Tibial artery (tissue), 4 donors: ENCODE measurements at regions not wholly inside any gene's neighbourhood (a gene's known extent, or its start where the extent isn't known, plus 50 kb on each side); places are given as distances from the start of the nearest gene placed in this dataset.

Experiments
- DNase-seq, 2 donors: peaks; one replicate each; pipeline ENCODE4 v3.0.0-alpha.2; 2019
- H3K27ac ChIP-seq, 2 donors: fragments of 200-600 bp; sonication (generic) in 1 of 2; 1 replicate in 1 of 2; 2 replicates in 1 of 2; pipeline ENCODE4 v1.5.1; 2018 to 2019; ENCODE audit warnings: mild to moderate bottlenecking in 1 of 2
- H3K27me3 ChIP-seq, 2 donors: fragments of 200-600 bp; sonication (generic) in 1 of 2; one replicate each; pipeline versions ENCODE4 v1.5.1 to v1.6.0; 2016 to 2019
- H3K36me3 ChIP-seq, 3 donors: fragments of 200-600 bp; sonication (generic) in 2 of 3; one replicate each; pipeline ENCODE4 v1.5.1; 2016 to 2019; ENCODE audit warnings: mild to moderate bottlenecking in 2 of 3
- H3K4me1 ChIP-seq, 4 donors: fragments of 200-600 bp; sonication (generic) in 2 of 4; 1 replicate in 3 of 4; 2 replicates in 1 of 4; pipeline ENCODE4 v1.5.1; 2016 to 2019
- H3K4me3 ChIP-seq, 2 donors: fragments of 200-600 bp; sonication (generic) in 1 of 2; 1 replicate in 1 of 2; 2 replicates in 1 of 2; pipeline ENCODE4 v1.5.1; 2018 to 2019; ENCODE audit warnings: mild to moderate bottlenecking in 2 of 2
- H3K9me3 ChIP-seq, 3 donors: fragments of 200-600 bp; sonication (generic) in 1 of 3; one replicate each; pipeline ENCODE4 v1.5.1; 2016 to 2019
- intact Hi-C: fragments of 100-400 bp; cut with DNase I; formaldehyde crosslinking; loops from one replicate; pipeline ENCODE4 v1.15.0; 2023; ENCODE audit warnings: low total_unique reads
- TF ChIP-seq, protein P1 (sequence below), 2 experiments: fragments of 200-600 bp in 1 of 2; fragments of 450-650 bp in 1 of 2; IDR thresholded peaks; one replicate each; pipeline ENCODE4 v1.5.1; 2017 to 2019; ENCODE audit warnings: antibody characterized with exemption in 2 of 2, mild to moderate bottlenecking in 1 of 2, moderate library complexity in 1 of 2

- Histone ChIP-seq H3K36me3 (no peaks in the 10 kb centered on the region), H3K4me3 (no peak overlapping the region), H3K27me3 (no peaks in the 10 kb centered on the region), H3K27ac (no peak overlapping the region), H3K4me1 (no peaks in the 10 kb centered on the region), H3K9me3 (peaks cover 0 to 5% (median 0%) of the 10 kb centered on the region in 3 donors)
- intact Hi-C loops, result no loop called here
- TF ChIP-seq, protein P1, sequence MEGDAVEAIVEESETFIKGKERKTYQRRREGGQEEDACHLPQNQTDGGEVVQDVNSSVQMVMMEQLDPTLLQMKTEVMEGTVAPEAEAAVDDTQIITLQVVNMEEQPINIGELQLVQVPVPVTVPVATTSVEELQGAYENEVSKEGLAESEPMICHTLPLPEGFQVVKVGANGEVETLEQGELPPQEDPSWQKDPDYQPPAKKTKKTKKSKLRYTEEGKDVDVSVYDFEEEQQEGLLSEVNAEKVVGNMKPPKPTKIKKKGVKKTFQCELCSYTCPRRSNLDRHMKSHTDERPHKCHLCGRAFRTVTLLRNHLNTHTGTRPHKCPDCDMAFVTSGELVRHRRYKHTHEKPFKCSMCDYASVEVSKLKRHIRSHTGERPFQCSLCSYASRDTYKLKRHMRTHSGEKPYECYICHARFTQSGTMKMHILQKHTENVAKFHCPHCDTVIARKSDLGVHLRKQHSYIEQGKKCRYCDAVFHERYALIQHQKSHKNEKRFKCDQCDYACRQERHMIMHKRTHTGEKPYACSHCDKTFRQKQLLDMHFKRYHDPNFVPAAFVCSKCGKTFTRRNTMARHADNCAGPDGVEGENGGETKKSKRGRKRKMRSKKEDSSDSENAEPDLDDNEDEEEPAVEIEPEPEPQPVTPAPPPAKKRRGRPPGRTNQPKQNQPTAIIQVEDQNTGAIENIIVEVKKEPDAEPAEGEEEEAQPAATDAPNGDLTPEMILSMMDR (IDR thresholded peaks at IDR 0.05), result no peak
- DNase-seq, result no peak
Measured at GRCh38 chr17:34784526-34784925, 176.7 kb downstream of the CCT6B start.

GRCh38 chr17:34782271-34782670 is 179.0 kb downstream of the CCT6B start:
- intact Hi-C loops, result no loop called here
- no peak for DNase-seq
- peaks cover 0 to 5% (median 0%) of the 10 kb centered on the region in 3 donors for H3K9me3 ChIP-seq
- no peaks in the 10 kb centered on the region for H3K36me3 ChIP-seq
- no peaks in the 10 kb centered on the region for H3K4me1 ChIP-seq
- no peaks in the 10 kb centered on the region for H3K27me3 ChIP-seq
- no peak overlapping the region for H3K27ac ChIP-seq
- TF ChIP-seq, protein P1 (IDR thresholded peaks at IDR 0.05), result no peak
- H3K4me3 ChIP-seq, result no peak overlapping the region

DNA sequence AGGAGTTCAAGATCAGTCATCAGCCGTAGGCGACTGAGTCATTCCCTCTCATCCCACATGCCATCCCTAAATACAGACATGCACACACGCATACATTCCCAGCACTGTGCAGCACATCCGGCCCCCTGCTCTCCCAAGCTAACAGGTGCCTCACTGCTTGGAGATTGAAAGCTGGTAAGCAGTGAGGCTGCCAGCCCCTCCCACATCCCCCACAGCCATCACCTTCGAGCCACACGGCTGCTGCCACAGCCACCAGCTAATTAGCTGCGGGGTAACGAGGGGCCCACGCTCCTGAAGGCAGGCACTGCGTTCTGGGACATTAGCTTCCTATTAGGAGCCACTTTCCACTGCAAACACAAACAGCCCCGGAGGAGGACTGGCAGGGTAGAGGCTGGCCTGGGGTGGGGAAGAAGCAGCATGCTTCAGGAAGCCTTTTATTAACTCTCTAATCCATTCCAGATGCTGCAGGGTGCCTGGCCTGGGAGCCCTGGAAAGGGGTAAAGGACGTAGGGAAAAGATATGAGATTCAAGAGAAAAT is 179.6 kb downstream of the CCT6B start:
- TF ChIP-seq, protein P1 (IDR thresholded peaks at IDR 0.05), result no peak
- H3K36me3 ChIP-seq, result no peaks in the 10 kb centered on the region
- no peaks in the 10 kb centered on the region for H3K4me1 ChIP-seq
- intact Hi-C loops, result no loop called here
- H3K27ac ChIP-seq, result no peak overlapping the region
- no peaks in the 10 kb centered on the region for H3K27me3 ChIP-seq
- no peak for DNase-seq
- H3K9me3 ChIP-seq, result peaks cover 0 to 5% (median 0%) of the 10 kb centered on the region in 3 donors
- H3K4me3 ChIP-seq, result no peak overlapping the region

DNA sequence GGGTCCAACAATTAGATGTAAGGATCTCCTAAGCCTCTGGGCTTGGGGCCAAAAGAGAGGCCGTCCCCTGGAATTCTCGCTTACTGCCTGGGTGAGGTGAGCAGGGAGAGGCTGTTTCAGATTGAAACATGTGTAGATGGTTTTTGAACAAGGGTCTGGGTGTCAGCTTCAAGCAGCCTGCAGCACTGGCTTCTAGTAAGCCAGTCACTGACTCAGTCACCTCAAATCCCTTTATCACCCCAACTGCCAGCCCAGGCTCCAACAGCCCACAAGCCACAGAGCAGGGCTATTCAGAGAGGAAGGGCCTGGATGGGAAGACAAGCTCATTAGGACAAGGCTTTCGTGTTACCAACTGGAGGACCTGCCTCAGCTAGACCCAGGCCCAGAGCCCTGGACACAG is 180.2 kb downstream of the CCT6B start:
- Histone ChIP-seq H3K4me3 (no peak overlapping the region), H3K4me1 (no peaks in the 10 kb centered on the region), H3K27me3 (no peaks in the 10 kb centered on the region), H3K9me3 (peaks cover 0 to 5% (median 0%) of the 10 kb centered on the region in 3 donors), H3K36me3 (no peaks in the 10 kb centered on the region), H3K27ac (no peak overlapping the region)
- intact Hi-C loops, result no loop called here
- no peak for DNase-seq
- TF ChIP-seq, protein P1 (IDR thresholded peaks at IDR 0.05), result no peak

DNA sequence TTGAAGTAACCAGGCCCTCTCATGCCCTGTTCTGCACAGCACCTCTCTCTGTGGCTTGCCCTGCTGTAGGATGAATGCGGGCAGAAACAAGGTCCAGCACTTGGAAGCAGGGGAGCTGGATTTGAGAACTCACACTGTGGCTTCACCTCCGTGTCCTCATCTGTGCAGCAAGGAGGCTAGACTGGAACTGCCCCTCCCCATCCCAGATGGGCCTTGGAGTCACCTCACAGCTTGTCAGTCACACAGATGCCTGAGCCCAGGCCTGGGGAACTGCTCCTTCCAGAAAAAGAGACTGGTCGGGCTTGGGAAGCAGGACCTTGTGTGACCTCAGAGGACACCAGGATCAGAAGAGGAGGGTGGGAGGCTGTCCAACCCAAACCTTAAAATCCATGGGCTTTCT is 180.8 kb downstream of the CCT6B start:
- TF ChIP-seq, protein P1 (IDR thresholded peaks at IDR 0.05), result no peak
- Histone ChIP-seq H3K4me3 (no peak overlapping the region), H3K36me3 (no peaks in the 10 kb centered on the region), H3K9me3 (peaks cover 0 to 5% (median 0%) of the 10 kb centered on the region in 3 donors), H3K4me1 (no peaks in the 10 kb centered on the region), H3K27me3 (no peaks in the 10 kb centered on the region), H3K27ac (no peak overlapping the region)
- intact Hi-C loops, result no loop called here
- no peak for DNase-seq
